ENCODE measurements at regions not wholly inside any gene's neighbourhood (a gene's known extent, or its start where the extent isn't known, plus 50 kb on each side); places are given as distances from the start of the nearest gene placed in this dataset.

DNA sequence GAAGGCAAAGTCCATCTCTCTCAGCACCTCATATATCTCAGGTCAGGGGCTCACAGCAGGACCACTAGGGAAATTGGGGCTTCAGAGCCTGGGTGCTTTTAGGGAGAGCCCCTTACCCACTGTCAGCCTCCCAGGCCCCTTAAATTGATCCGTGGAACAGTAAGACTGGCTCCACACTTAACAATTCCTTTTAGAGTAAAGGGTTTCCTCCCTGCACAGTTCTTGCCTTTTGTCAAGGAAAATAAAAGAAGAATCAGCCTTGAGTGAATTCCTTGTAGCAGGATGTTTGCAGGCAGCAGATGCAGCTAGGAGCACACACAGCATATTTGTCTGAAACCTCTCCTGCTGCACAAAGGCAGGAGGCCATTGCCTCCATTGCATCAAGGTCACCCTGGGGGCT, 184.9 kb downstream of the SEC16B start:
- no peak for DNase-seq

DNA sequence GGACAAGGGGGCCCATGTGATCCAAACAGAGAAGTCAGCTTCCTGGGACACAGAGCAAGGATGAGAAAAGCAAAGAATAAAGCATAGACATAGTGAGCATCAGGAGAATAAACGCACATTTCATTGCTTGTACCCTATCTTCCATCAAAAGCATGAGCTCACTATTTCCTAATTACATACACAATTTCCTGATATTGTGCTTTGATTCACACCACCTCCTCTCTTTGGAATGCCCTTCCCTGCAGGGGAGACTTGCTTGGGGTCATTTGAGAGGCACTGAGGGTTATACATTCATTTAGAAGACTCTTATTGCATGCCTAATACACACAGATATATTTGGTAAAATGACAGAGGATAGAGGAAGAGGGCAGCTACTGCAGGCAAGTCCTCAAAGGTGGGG, 185.4 kb downstream of the SEC16B start:
- DNase-seq: no peak

- peak in 1 of 3 donors; percentile 15 for DNase-seq
These were observed 186.8 kb downstream of the SEC16B start for GRCh38 chr1:177783051-177783450.

DNA sequence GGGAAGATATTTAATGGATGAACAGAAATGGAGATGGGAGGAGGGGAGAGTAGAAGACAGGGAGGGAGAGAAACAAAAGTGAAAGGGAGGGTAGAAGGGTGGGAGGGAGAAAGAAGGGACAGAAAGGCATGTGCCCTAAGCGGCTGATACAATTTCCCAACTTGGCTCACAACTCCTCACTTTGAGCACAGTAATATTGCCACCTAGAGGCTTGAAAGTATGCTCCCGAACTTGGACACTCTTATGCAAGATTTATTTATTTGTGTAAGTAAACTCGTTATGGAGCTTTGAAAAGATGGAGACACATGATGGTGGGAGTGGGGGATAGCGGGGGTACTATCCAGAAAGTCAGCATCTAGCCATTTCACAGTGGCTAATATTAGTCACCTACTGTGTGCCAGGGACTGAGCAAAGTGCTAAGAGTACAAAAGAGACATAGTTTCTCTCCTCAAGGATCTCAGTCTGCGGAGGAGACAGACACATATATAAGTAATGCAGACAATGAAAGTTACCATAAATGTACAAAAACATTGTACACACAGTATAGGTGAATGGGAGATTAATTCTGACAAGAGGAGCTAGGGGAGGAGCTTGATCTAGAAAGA, 189.7 kb downstream of the SEC16B start:
- no peak for DNase-seq

DNA sequence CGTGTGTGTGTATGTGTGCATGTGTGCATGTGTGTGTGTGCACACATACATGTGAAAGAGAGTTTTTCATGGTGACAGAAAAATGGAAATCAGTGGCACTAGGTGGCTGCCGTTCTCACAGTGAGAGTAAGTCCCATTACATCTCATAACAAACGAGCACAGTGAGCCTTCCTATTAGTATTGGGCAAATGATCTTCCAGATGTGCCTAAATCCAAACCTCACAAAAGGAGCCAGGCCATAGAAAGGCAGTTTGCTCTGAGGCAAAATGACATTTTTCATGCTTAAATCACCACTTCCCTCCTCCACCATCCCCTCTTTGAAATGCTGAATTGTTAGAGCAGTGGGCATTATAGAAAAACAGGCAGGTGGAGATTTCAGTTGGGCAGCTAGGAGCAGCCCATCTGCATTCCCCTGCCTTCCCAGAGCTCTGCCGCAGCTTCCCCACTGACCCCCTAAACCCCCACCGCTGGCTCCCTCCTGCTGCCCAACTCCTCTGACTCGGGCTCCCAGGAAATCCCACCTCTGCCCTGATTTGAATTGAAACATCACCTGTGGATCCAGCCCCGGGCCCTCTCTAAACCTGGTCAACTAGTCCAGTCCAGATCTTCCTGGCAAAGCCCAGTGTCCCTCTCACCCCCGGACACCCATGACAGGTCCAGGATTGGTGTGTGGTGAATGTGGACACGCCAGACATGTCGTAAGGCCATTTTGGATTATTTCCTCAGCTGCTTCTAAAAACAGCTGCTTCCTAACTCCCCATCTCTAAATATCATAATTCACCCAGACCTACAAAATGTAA, 190.5 kb downstream of the SEC16B start:
- DNase-seq: no peak

DNA sequence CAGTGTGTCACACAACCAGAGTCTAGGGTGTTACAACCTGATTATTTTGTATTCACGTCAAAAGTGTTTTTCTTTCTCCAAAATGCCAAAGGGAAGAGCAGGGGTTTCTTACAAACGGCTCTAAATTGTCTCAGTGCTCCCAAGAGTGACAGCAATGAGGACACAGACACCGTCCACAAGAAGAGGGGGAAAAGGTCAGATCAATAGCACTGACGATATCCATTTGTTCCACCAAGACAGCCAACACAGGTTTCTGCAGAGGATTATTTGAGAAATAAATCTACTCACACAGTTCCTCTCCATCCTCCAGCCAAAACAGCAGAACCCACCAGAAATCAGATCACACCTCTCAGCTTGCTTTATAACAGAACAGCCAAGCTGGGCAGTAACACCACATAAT, 193.9 kb downstream of the SEC16B start:
- no peak for DNase-seq

- no peak for DNase-seq
These were observed 197.4 kb downstream of the SEC16B start for GRCh38 chr1:177772386-177772960.

DNA sequence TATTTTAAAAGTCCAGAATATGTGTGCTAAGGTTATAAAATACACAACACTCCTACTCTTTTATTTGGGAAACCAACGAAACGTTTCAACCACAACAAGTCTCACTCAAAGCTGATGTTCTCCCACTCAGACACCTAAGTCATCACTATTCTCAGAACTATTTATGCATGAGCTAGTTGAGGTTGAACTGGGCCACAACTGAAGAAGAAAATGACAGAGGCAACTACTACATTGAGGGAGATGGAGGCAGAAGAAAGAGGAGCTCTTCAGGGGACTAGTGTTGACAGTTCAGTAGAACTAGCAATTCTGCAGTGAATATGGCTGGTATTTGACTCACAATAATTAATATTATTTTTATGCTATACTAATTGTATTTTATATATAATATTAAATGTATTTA, 198.2 kb downstream of the SEC16B start:
- no peak for DNase-seq

DNA sequence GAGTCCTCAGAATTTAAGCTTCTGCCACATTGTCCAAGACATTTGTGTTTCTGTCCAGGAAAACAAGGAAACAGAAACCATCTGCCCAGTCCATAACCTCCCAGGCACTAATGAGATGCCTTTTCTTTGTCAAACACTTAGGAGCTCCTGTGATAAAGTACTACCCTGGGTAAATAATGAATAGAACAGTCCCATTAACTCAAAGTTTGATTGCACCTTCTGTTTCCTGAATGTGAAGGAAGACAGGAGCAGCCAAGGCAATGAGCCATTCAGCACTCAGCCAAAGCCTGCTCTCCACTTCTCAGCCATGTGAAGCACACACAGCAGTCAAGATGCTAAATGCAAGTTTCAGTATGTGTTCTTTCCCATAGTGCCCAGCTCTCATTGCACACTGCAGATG, 199.8 kb downstream of the SEC16B start:
- no peak for DNase-seq

- DNase-seq: no peak
These were observed 213.9 kb downstream of the SEC16B start for GRCh38 chr1:177755851-177756560.

- no peak for DNase-seq
These were observed 215.3 kb downstream of the SEC16B start for GRCh38 chr1:177754603-177755002.

- DNase-seq: no peak
These were observed 216.2 kb downstream of the SEC16B start for GRCh38 chr1:177753655-177754054.

- no peak for DNase-seq
These were observed 221.6 kb downstream of the SEC16B start for GRCh38 chr1:177748080-177748801.

DNA sequence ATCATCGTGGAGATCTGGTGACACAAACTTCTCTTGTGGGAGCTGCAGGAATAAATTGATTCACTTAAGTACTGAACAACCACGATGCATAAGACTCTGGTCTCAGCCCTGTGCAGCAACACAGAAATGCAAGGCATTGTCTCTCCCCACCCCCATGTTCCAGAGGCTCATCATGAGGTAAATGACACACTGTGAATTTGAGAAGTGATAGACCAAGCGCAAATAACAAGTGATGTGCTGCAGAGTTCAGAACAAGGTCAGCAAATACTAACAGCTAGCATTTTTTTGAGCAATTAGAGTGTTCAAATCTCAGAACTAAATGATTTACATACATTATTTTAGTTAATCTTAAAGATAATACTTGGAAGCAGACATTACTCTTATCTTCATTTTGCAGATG, 223.7 kb downstream of the SEC16B start:
- DNase-seq: no peak

DNA sequence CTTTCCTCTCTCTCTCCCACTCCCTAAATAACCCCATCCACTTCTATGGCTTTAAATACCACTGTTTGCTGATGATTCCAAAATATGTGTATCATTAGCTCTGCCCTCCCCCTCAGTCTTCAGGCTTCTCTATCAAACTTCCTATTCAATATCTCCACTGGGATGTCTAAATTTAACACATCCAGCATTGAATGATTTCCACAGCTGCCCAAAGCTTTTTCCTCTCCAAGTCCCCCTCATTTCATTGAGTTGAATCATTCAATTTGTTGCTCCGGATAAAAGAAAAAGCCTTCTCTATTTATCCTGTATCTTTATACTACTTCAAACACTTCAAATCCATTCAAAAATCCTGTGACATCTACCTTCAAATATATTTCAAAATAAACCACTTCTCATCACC, 225.0 kb downstream of the SEC16B start:
- no peak for DNase-seq

DNA sequence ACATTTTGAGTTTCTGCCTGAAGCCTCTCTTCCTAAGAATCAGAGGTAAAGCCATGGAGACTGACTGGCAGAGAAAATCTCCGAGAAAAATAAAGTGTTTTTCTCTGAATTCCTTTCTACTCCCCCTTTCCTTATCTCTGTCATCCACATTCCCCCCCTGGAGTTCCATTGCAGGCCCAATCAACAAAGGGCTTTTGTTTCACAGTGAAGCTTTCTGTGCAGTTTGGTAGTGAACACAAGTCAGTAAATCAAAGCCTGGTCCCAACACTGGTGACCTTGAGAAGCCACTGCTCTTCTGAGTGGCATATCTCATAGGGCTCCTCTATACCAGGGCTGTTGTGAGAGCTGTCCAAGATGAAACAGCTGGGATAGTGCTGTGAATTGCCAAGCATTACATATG, 228.4 kb downstream of the SEC16B start:
- no peak for DNase-seq

GRCh38 chr1:177739780-177740179, 230.1 kb downstream of the SEC16B start:
- no peak for DNase-seq

DNA sequence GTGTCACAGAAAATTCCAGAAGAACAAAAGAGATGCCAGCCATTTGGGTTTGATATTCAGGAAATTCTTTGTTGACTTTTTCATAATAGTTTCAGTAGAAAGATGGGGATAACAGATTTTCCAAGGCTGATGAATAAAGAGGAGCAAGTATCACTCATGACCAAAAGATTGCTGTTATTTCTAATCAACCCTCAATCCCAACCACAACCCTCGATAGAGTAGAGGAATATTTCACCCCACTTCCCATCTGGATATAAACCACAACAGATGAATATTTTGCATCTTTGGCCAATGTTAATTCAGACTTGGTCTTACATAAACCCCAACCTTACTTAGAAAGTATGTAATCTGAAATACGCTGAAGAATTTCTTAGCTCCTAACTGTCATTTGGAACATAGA, 232.4 kb downstream of the SEC16B start:
- no peak for DNase-seq

DNA sequence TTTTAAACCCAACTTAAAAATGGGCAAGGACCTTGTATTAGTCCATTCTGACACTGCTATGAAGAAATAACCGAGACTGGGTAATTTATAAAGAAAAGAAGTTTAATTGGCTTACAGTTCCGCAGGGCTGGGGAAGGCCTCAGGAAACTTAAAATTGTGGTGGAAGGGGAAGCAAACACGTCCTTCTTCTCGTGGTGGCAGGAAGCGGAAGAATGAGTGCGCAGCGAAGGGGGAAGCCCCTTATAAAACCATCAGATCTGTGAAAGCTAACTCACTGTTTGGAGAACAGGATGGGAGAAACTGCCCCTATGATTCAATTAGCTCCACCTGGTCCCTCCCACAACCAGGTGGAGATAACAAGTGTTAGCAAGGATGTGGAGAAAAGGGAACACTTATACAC, 237.7 kb downstream of the SEC16B start:
- DNase-seq: no peak

- no peak for DNase-seq
These were observed 240.2 kb downstream of the SEC16B start for GRCh38 chr1:177729646-177730045.

DNA sequence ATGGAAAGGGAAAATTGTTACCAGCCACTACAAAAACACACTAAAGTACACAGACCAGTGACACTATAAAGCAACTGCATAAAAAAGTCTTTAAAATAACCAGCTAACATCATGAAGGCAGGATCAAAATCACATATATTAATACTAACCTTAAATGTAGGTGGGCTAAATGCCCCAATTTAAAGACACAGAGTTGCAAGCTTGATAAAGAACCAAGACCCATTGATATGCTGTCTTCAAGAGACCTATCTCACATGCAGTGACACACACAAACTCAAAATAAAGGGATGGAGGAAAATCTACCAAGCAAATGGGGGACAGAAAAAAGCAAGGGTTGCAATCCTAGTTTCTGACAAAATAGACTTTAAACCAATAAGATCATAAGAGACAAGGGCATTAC, 246.3 kb downstream of the SEC16B start:
- DNase-seq: no peak

- DNase-seq: no peak
These were observed 258.9 kb downstream of the SEC16B start for GRCh38 chr1:177710696-177711620.

All from suppressor macrophage treated with lipopolysaccharide for 1 hour (primary cell).